ENCODE measurements at regions not wholly inside any gene's neighbourhood (a gene's known extent, or its start where the extent isn't known, plus 50 kb on each side); places are given as distances from the start of the nearest gene placed in this dataset.
"Not testable (repeated sequence)": the region's sequence is repeated elsewhere in the genome, so short reads cannot be mapped to it uniquely, and the experiment has no call there.

DNA sequence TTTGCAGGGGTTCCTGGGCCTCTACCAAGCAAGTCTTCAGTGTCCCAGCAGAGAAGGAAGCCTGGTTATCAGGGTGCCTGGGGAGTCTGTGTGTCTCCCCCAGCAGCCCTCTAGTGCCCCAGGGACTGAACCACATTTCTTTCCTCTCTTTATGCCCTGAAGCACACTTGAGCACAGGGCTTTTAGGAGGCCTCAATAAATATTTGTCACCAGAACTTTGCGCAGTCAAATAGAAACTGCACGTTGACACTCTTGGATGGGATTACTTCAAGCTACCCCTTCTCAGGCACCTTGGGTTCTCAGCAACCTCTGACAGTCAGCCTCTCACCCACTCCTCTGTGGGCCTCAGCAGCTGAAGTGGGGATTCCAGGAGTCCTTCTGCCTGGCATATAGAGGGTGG lies 226.6 kb upstream of the HES1 start:
- no peak for DNase-seq

- no peak for DNase-seq
These were observed 225.6 kb upstream of the HES1 start for GRCh38 chr3:193910310-193910709.

- no peak for DNase-seq
These were observed 224.8 kb upstream of the HES1 start for GRCh38 chr3:193910886-193911738.

DNA sequence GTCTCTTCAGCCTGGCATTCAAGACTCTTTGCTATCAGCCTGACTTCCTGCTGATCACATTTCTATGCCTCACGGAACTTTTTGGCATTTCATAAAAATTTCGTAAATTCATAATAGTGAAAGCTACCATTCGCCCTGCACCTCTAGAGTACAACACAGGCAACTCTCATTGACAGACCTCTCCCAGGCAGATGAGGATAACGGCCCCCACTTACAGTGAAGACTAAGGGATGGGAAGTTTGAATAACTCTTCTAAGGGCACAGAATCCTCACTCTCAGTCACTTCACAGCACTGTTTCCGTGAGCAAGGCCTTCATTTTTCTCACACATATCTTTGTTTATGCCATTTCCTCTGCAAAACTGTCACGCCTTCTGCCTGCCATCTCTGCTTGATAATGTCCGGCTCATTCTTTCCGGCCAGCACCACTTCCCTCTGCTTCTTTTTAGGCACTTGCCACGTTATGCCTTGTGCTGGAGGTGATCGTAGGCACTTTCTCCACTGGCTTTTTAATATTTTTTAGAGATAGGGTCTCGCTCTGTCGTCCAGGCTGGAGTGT lies 224.1 kb upstream of the HES1 start:
- no peak for DNase-seq

- DNase-seq, result no peak
These were observed 223.2 kb upstream of the HES1 start for GRCh38 chr3:193912621-193913178.

GRCh38 chr3:193914602-193915001 lies 221.3 kb upstream of the HES1 start:
- DNase-seq, result no peak

- DNase-seq, result no peak
These were observed 220.8 kb upstream of the HES1 start for GRCh38 chr3:193915099-193915498.

GRCh38 chr3:193915613-193916012 lies 220.3 kb upstream of the HES1 start:
- no peak for DNase-seq

DNA sequence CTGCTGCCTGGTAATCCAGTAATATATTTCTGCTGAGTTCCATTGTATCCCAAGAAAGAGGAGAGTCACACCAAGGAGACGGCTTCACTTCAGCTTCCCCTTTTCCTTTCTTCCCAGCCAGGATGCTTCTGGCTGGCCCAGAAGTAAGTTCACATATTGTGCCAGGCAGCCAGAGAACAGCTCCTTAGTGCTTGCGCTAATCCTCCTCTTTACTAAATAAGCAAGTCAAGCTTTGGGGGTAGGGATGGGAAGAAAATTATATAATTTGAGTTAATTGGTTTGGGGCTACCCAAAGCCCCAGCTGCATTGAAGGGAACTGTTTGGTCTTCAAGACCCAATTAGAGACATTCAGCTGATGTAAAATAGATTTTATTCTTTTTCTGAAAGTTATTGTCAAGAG lies 218.8 kb upstream of the HES1 start:
- no peak for DNase-seq

DNA sequence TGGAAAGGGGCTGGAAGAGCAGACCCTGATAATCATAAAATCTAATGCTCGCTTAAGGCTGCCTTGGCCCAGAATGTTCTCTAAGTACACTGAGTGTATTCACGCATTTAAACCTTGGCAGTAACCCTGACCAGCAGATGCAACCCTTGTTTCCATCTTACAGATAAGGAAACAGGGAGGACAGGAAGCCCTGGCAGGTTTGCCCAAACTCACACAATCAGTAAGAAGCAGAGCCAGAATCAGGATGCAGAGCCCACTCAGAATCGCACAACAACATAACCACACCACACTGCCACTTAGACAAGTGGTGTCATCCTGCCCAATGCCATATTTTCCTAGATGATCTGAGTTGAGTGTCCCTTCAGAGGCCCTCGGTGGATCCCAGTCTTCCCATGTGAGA lies 214.5 kb upstream of the HES1 start:
- no peak for DNase-seq

DNA sequence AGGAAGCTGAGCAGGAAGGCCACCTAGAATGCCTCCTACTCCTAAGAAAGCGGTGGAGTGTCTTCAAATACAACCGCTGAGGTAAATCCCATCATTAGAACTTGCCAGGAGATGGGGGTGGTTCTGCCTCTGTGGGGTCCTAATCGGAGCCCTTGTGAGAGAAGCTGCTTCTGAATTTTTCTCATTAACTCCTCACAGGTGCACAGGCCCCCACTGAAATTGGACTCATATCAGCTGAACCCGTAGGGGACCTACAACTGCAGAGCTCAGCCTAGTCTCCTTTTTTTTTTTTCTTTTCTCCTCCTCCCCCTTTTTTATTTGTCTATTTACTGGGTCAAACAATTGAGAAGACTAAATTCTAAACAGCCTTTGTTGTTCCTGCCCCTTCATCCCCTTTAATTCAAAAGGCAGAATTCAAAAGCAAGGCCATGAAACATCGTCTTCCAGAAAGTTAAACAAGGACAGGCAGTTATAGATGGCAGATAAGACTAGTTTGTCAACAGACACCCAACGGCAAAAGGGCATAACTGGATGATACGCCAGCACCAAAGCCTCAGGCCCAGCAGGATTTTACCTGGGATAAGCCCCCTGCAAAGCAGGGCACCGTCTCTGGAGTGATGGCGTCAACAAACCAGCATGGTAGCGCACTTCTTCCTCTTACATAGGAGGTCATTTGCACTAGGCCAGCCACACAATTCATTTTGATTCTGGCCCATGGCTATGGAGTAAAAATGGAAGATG lies 213.7 kb upstream of the HES1 start:
- DNase-seq, result no peak

- not testable (repeated sequence) for DNase-seq
These were observed 212.0 kb upstream of the HES1 start for GRCh38 chr3:193923958-193924357.

GRCh38 chr3:193926071-193926470 lies 209.9 kb upstream of the HES1 start:
- not testable (repeated sequence) for DNase-seq

GRCh38 chr3:193927413-193928206 lies 208.3 kb upstream of the HES1 start:
- DNase-seq, result not testable (repeated sequence)

DNA sequence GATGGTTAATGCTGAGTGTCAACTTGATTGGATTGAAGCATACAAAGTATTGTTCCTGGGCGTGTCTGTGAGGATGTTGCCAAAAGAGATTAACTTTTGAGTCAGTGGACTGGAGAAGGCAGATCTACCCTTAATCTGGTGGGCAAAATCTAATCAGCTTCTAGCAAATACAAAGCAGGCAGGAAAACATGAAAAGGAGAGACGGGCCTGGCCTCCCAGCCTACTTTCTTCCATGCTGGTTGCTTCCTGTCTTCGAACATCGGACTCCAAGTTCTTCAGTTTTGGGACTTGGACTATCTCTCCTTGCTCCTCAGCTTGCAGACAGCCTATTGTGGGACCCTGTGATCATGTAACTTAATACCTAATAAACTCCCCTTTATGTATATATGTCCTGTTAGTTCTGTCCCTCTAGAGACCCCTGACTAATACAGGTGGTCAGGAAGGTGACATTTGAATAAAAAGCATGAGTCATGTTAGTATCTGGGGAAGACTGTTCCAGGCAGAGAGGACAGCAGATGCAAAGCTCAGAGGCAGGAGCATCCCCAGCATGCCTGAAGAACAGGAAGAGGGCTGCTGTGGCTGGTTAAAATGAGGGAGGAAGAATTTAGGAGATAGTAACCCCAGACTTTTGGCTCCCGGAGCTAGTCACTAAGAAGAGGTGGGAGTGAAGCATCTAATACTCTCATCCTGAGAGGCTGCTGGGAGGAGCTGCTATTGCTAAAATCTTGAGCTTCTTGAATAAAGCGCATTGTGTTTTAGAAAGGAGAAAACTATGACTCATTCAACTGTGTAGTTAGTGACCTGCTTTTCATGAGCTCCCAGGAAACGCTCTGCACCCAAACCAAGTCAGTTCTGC lies 207.4 kb upstream of the HES1 start:
- no peak for DNase-seq

DNA sequence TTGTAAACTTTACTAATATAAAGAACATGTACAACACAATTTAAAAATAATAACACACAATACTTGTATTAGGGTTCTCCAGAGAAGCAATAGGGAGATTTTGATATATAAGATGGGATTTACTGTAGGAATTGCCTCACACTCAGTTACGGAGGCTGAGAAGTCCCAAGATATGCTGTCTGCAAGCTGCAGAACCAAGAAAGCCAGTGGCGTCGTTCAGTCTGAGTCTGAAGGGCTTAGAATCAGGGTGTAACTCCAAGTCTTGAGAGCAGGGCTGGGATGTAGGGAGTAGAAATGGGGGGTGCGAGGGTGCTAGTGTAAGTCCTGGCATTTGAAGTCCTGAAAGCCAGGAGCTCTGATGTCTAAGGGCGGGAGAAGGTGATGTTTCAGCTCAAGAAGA lies 206.6 kb upstream of the HES1 start:
- no peak for DNase-seq

GRCh38 chr3:193929921-193930646 lies 205.9 kb upstream of the HES1 start:
- no peak for DNase-seq

- DNase-seq, result no peak
These were observed 203.8 kb upstream of the HES1 start for GRCh38 chr3:193932136-193932535.

DNA sequence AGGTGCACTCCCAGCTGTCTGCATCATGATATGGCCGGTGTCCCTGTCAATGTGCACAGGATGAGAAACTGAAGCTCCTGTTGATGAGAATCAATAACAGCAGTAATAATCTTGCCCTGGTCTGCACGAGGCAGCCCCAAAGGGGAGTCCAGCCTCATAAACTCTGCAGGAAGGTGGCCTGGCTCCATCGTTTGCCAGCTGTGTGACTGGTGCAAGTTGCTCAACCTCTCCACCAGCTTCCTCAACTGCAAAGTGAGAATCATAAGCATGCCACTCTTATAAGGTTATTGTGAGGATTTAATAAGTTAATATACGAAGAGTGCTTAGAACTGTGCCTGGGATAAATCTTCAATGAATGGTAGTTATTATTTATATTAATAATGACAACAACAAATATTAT lies 203.4 kb upstream of the HES1 start:
- no peak for DNase-seq

DNA sequence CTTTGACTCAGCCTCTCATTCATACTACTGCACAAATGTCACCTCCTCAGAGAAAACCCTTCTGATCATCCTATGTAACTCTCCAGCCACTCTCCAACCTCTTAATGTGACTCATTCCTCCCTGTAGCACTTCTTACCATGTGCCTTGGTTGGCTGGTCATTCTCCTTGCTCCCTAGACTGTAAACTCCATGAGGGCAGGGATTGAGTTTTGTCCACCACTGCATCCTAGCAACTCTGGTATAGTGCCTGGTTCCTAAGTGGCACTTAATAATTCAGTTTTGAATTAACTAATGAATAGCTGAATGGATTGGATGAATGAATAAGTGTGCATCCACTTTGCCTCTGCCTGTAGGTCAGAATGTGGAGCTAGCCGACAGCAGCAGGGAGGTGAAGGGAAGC lies 202.5 kb upstream of the HES1 start:
- no peak for DNase-seq

- DNase-seq, result no peak
These were observed 200.0 kb upstream of the HES1 start for GRCh38 chr3:193935916-193936315.

Data from KG1 (cell line).